ENCODE measurements at regions not wholly inside any gene's neighbourhood (a gene's known extent, or its start where the extent isn't known, plus 50 kb on each side); places are given as distances from the start of the nearest gene placed in this dataset.

GRCh38 chr5:97541864-97542263 lies 358.8 kb upstream of the RIOK2 start:
- intact Hi-C loops (cut with micrococcal nuclease) = loop anchor here (10.0 kb wide), 1 partner anchor 1283 kb away; no protein-coding TSS in a partner anchor
- POLR2A ChIA-PET (ENCODE audit: unreplicated experiment) = no interaction called here

More at GRCh38 chr5:97541864-97542263, 358.8 kb upstream of the RIOK2 start:
- no peak overlapping the region for H2BK20ac ChIP-seq (ENCODE audit: low read depth, low read length)
- no peak overlapping the region for H3K56ac ChIP-seq (ENCODE audit: extremely low read depth, insufficient read depth, low read length)
- no peak overlapping the region for H3K4ac ChIP-seq (ENCODE audit: low read depth, low read length)
- no peaks in the 10 kb centered on the region for H3K79me1 ChIP-seq (ENCODE audit: low read depth in 1 of 2, low read length in 2 of 2)
- H2BK120ac ChIP-seq (ENCODE audit: low read depth, low read length) = no peak overlapping the region
- DNase-seq (no peak), ATAC-seq (ENCODE audit: low read depth) (no peak)
- H3K14ac ChIP-seq (replicated peaks; ENCODE audit: low read depth, low read length) = no peak overlapping the region
- H4K8ac ChIP-seq (ENCODE audit: low read depth in 2 of 2, low read length in 2 of 2) = no peak overlapping the region
- no TSS peak for BruUV-seq (replicated peaks)
- H2BK5ac ChIP-seq (ENCODE audit: low read depth, low read length, poor library complexity, severe bottlenecking) = no peak overlapping the region
- H2AK9ac ChIP-seq (replicated peaks; ENCODE audit: low read depth, low read length, poor library complexity) = no peak overlapping the region
- no peak overlapping the region for H3K4me3 ChIP-seq (ENCODE audit: insufficient read depth, low read depth, low read length)
- H4K20me1 ChIP-seq (ENCODE audit: insufficient read depth, low read length) = no peaks in the 10 kb centered on the region
- no peaks in the 10 kb centered on the region; the same call in 1 of the 2 replicates for H3K27me3 ChIP-seq (ENCODE audit: control insufficient read depth, insufficient read depth, low read length)
- CTCF ChIA-PET = interaction anchor here (0.8 kb wide), 1 partner anchor 8 kb away, joined by 4 read pairs; no protein-coding TSS in a partner anchor
- no peak overlapping the region for H3K23ac ChIP-seq (ENCODE audit: low read depth, low read length)
- H3K18ac ChIP-seq (ENCODE audit: low read depth, low read length) = no peak overlapping the region
- H2AK5ac ChIP-seq (ENCODE audit: low read depth, low read length) = no peak overlapping the region
- no peaks in the 10 kb centered on the region for H3K9me3 ChIP-seq (ENCODE audit: control insufficient read depth, insufficient read depth, low read length)
- no CpG with 5 or more reads among the region's 20 CpGs for WGBS, 2 experiments (ENCODE audit: extremely low coverage in 2 of 2, insufficient read length in 1 of 2)
- no peak for TF ChIP-seq ELK1 (IDR thresholded peaks at IDR 0.05; ENCODE audit: borderline replicate concordance, low read depth, low read length)
- TF ChIP-seq USF2 (IDR thresholded peaks at IDR 0.05; ENCODE audit: low read depth, low read length) = no peak
- TF ChIP-seq RAD21 (IDR thresholded peaks at IDR 0.05; ENCODE audit: low read length) = no peak
- TF ChIP-seq CEBPB (IDR thresholded peaks at IDR 0.05; ENCODE audit: low read depth, low read length) = no peak
- no peak for TF ChIP-seq CHD1 (IDR thresholded peaks at IDR 0.05; ENCODE audit: low read depth, low read length)
- no peak for TF ChIP-seq RFX5 (IDR thresholded peaks at IDR 0.05; ENCODE audit: low read depth, low read length)
- TF ChIP-seq NFE2L2 (IDR thresholded peaks at IDR 0.05; ENCODE audit: low read depth, low read length) = no peak
- no peak for TF ChIP-seq MAZ (IDR thresholded peaks at IDR 0.05; ENCODE audit: borderline replicate concordance, low read depth, low read length)
- no peak for TF ChIP-seq RCOR1 (IDR thresholded peaks at IDR 0.05; ENCODE audit: insufficient replicate concordance, low read length)
- no peak for TF ChIP-seq MXI1 (IDR thresholded peaks at IDR 0.05; ENCODE audit: borderline replicate concordance, low read depth, low read length)
- TF ChIP-seq CTCF (conservative IDR thresholded peaks at IDR 0.05; ENCODE audit: low read depth, low read length) = no peak
- TF ChIP-seq BHLHE40 (IDR thresholded peaks at IDR 0.05; ENCODE audit: low read depth, low read length) = no peak
- no peak for TF ChIP-seq SMC3 (IDR thresholded peaks at IDR 0.05; ENCODE audit: low read depth, low read length)
- TF ChIP-seq POLR2A (IDR thresholded peaks at IDR 0.05; ENCODE audit: low read depth, low read length) = no peak
- no peak for TF ChIP-seq MAFK (IDR thresholded peaks at IDR 0.05; ENCODE audit: low read depth, low read length)
- TF ChIP-seq FOS (IDR thresholded peaks at IDR 0.05; ENCODE audit: low read depth, low read length) = no peak
- no peak overlapping the region for H3K4me2 ChIP-seq (ENCODE audit: low read depth, low read length)
- H2BK15ac ChIP-seq (ENCODE audit: low read depth, low read length) = no peak overlapping the region
- no peaks in the 10 kb centered on the region for H3K9me1 ChIP-seq (ENCODE audit: insufficient read depth, low read length)
- dilution Hi-C loops (cut with HindIII; ENCODE audit: low sequenced_read_pairs, unreplicated experiment) = no loop called here
- H3K36me3 ChIP-seq (ENCODE audit: control insufficient read depth, insufficient read depth, low read length) = no peaks in the 10 kb centered on the region
- in situ Hi-C loops (cut with MboI; ENCODE audit: low sequenced_read_pairs) = loop anchor here (25.0 kb wide), 1 partner anchor 1245 kb away; no protein-coding TSS in a partner anchor
- no peak overlapping the region for H4K91ac ChIP-seq (ENCODE audit: insufficient read depth, low read depth, low read length)
- H3K4me1 ChIP-seq (ENCODE audit: control insufficient read depth, insufficient read depth, low read length) = no peaks in the 10 kb centered on the region
- H3K27ac ChIP-seq (ENCODE audit: insufficient read depth, low read length) = no peak overlapping the region
- no peak overlapping the region for H2AFZ ChIP-seq (replicated peaks; ENCODE audit: low read length, poor library complexity)
- H4K5ac ChIP-seq (ENCODE audit: low read depth, low read length) = no peak overlapping the region
- no peak overlapping the region for H3K9ac ChIP-seq (ENCODE audit: low read depth, low read length)
